Stimulated activated CD8-positive, alpha-beta memory T cell treated with anti-CD3 and anti-CD28 coated beads, Interleukin-7, amount 100 ng/mL, for 24 hours (primary cell): ENCODE measurements at regions not wholly inside any gene's neighbourhood (a gene's known extent, or its start where the extent isn't known, plus 50 kb on each side); places are given as distances from the start of the nearest gene placed in this dataset.

ENCODE experiments used
- DNase-seq: peaks from one replicate; pipeline ENCODE4 v3.0.0-alpha.2; 2020; ENCODE audit warnings: low read depth

DNA sequence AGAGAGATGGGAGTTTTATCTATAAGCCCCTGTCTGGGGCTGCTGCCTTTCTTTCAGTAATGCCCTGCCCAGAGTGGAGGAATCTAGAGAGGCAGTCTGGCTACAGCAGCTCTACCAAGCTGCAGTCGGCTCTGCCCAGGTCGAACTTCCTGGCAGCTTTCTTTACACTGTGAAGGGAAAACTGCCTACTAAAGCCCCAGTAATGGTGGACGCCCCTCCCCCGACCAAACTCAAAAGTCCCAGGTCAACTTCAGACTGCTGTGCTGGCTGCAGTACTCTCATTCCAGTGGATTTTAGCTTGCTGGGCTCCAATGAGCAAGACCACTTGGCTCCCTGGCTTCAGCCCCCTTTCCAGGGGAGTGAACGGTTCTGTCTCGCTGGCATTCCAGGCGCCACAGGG lies 65.9 kb upstream of the RARB start:
- no peak for DNase-seq

DNA sequence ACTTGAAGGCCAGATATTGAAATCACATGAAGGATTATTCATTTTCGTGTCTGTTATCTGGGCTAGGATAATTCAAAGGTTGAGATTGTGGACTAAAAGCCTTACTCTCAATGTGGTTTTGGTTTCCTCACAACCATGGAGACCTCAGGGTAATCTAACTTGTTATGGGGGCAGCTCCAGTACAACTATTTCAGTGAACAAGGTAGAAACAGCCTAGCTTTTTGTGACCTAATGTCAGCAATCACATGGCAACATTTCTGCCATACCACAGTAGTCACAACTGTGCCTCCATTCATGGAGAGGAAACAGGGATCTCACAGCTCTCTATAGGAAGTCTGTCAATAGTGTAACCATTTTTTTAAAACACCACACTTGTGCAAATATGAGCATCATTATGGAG lies 62.4 kb upstream of the RARB start:
- no peak for DNase-seq

DNA sequence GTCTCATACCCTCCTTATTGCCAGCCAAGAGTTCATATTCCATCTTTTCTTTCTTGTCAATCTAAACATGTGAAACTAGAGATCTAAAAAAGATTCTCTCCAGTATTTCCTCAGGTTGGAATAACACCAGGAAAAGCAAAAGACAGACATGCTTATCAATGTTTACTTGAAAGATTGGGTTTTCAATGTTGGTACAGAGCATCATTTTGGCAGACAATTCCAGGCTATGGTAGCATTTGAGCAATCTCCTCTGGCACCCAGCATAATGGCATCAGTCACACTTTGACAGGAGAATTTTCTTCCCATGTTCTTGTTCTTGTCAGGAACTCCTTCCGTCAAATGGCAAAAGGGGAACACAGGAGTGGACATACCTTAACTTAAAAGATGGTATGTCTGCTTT lies 61.0 kb upstream of the RARB start:
- no peak for DNase-seq

DNA sequence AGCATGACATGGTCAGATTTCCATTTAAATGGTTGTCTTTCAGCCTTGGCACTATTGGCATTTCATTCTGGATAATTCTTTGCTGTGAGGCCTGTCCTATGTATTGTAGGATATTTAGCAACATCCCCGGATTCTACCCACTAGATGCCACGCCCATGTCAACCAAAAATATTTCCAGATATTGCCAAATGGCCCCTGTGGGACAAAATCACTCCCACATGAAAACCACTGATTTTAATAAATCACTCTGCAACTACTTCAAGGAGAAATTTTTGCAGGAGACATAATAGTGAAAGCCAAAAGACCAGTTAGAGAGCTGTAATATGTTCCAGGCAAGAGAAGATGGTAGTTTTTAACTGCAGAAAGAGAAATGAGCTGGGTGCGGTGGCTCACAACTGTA lies 55.9 kb upstream of the RARB start:
- DNase-seq, result no peak

DNA sequence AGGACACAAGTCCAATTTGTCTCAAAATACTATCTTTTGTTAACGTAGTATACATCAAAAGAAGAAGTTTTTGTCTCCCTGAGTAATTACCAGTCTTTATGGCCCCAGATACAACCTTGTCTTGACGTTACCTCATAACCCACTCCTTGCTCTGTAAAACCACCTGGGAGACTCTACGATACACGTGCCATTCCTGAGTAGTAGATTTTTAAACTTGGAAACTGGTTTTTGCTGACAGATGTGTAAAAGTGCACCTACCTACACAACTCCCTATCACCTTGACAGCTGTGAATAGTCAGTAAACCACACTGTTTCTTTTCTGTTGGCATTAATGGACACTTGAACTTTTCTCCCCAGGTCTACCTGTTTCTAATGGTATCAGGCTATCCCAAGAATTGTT lies 51.7 kb upstream of the RARB start:
- DNase-seq, result no peak

DNA sequence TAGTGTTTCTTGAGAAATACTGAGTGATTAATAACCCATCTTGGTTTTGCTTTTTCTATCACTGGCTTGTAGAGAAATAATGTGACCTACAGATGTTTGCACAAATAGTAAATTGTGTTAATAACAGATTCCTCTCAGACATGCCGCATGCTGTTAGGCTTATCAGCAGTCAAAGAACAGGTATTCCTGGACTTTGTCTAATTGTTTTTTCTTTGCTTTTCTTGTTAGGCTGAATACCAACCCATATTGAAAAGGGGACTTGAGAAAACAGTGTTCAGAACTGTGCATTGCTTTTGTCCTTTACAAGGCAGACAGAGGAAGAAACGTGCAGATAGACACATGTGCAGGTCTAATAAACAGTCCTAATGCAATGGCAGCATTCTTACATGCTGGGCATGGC lies 51.0 kb upstream of the RARB start:
- DNase-seq, result no peak
